Sigmoid colon (tissue), 4 donors: ENCODE measurements at regions not wholly inside any gene's neighbourhood (a gene's known extent, or its start where the extent isn't known, plus 50 kb on each side); places are given as distances from the start of the nearest gene placed in this dataset.

Experiments
- EP300 ChIP-seq, 4 donors: sonication (generic); formaldehyde crosslinking; IDR thresholded peaks; one replicate each; pipeline ENCODE4 v1.6.1; 2017; ENCODE audit warnings: antibody characterized with exemption in 4 of 4
- POLR2A ChIP-seq, 2 donors: fragments of 450-650 bp; IDR thresholded peaks; one replicate each; pipeline ENCODE4 v1.6.1; 2016; ENCODE audit warnings: antibody characterized with exemption in 2 of 2, mild to moderate bottlenecking in 2 of 2, moderate library complexity in 2 of 2
- POLR2AphosphoS5 ChIP-seq, 4 donors: sonication (generic); formaldehyde crosslinking; IDR thresholded peaks; one replicate each; pipeline ENCODE4 v1.6.1; 2017; ENCODE audit warnings: antibody characterized with exemption in 4 of 4
- TF ChIP-seq, protein P1 (sequence below), 4 experiments: fragments of 450-650 bp in 3 of 4; fragments of 200-600 bp in 1 of 4; IDR thresholded peaks; one replicate each; pipeline ENCODE4 v1.5.1; 2016 to 2019; ENCODE audit warnings: antibody characterized with exemption in 4 of 4, mild to moderate bottlenecking in 3 of 4, moderate library complexity in 2 of 4

GRCh38 chr5:174430940-174431339 is 293.4 kb upstream of the MSX2 start:
- TF ChIP-seq POLR2A (IDR thresholded peaks at IDR 0.05) (no peak), EP300 (IDR thresholded peaks at IDR 0.05) (no peak), POLR2AphosphoS5 (IDR thresholded peaks at IDR 0.05) (no peak)
- TF ChIP-seq, protein P1, sequence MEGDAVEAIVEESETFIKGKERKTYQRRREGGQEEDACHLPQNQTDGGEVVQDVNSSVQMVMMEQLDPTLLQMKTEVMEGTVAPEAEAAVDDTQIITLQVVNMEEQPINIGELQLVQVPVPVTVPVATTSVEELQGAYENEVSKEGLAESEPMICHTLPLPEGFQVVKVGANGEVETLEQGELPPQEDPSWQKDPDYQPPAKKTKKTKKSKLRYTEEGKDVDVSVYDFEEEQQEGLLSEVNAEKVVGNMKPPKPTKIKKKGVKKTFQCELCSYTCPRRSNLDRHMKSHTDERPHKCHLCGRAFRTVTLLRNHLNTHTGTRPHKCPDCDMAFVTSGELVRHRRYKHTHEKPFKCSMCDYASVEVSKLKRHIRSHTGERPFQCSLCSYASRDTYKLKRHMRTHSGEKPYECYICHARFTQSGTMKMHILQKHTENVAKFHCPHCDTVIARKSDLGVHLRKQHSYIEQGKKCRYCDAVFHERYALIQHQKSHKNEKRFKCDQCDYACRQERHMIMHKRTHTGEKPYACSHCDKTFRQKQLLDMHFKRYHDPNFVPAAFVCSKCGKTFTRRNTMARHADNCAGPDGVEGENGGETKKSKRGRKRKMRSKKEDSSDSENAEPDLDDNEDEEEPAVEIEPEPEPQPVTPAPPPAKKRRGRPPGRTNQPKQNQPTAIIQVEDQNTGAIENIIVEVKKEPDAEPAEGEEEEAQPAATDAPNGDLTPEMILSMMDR (IDR thresholded peaks at IDR 0.05), result no peak
